ENCODE measurements at regions not wholly inside any gene's neighbourhood (a gene's known extent, or its start where the extent isn't known, plus 50 kb on each side); places are given as distances from the start of the nearest gene placed in this dataset.
"Not testable (repeated sequence)": the region's sequence is repeated elsewhere in the genome, so short reads cannot be mapped to it uniquely, and the experiment has no call there.

GRCh38 chr18:39271654-39272053 is 1706.1 kb upstream of the CELF4 start:
- DNase-seq (ENCODE audit: low read depth, low spot score): no peak
- H3K27ac ChIP-seq: no peak overlapping the region

DNA sequence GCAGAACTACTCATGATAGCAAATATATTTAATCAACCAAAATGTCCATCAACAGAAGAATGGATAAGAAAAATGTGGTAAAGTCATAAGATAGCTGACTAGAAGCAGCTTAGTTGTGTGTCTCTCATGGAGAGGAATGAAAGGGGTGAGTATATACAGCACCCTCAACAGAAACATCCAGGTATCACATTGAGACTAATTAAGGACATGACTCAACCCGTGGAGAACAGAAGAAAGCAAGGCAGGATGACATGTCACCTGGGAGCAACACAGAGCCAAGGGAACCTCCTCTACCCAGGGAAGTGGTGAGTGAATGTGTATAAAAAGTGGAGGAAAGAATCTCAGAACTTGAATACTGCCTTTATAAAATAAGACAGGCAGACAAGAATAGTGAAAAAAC is 1695.0 kb upstream of the CELF4 start:
- no peak for DNase-seq (ENCODE audit: low read depth, low spot score)
- no peak overlapping the region for H3K27ac ChIP-seq

GRCh38 chr18:39259736-39260135 is 1694.1 kb upstream of the CELF4 start:
- no peak overlapping the region for H3K27ac ChIP-seq
- DNase-seq (ENCODE audit: low read depth, low spot score): no peak

GRCh38 chr18:39244242-39244641 is 1678.6 kb upstream of the CELF4 start:
- DNase-seq (ENCODE audit: low read depth, low spot score): no peak
- no peak overlapping the region for H3K27ac ChIP-seq

- H3K27ac ChIP-seq: no peak overlapping the region
- no peak for DNase-seq (ENCODE audit: low read depth, low spot score)
Measured at GRCh38 chr18:39241534-39241933, 1675.9 kb upstream of the CELF4 start.

DNA sequence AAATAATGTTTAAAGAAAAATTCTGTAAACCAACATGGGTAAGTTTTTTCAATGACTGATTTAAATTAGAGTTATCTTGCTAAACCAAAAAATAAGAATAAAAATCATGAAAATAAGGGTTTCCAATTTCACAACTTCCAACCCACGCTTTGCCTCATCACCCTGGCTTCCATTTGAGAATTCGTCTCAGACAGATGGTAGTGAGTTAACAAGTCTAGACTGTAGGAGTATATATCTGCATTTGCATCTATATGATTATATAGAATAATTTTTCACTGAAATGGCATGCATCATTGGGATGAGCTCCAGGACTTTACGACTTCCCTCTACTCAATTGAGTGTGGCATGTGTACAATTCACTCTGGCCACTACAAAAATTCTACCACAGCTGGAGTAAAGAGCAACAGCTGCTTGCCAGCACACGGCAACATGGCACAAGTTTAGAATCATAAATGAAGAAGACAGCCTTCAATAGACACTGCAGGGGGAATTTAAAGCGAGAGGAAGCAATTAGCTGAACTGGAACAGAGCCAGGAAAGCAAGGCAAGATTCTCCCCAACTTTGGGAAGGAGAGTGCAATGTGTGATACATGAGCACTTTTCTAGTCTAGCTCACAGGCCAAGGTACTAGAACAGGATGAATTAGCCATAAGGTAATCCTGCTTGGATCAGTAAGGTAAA is 1673.5 kb upstream of the CELF4 start:
- H3K27ac ChIP-seq: no peak overlapping the region

GRCh38 chr18:39235118-39235719 is 1669.6 kb upstream of the CELF4 start:
- H3K27ac ChIP-seq: no peak overlapping the region
- no peak for DNase-seq (ENCODE audit: low read depth, low spot score)

More for the DNA sequence above, 1673.5 kb upstream of the CELF4 start:
- no peak for DNase-seq (ENCODE audit: low read depth, low spot score)

DNA sequence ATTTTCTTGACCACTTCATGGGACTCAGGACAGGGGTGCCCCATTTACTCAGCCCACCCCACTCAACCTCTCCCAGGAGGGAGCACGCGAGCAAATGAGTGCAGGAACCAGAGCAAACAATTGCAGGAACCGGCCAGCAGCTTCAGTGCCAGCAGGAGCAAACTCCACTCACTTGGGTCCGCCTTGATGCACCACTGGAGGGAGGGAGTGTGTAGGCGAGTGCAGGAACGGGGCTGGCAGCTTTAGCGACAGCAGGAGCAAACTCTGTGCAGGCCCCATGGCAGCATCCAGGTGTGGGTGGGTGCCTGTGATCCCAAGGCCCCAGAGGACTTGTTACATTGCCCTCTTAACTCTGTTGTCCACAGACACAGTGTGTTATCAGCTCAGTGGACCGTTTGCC is 1667.3 kb upstream of the CELF4 start:
- no peak overlapping the region for H3K27ac ChIP-seq
- DNase-seq (ENCODE audit: low read depth, low spot score): no peak

- no peak for DNase-seq (ENCODE audit: low read depth, low spot score)
- no peak overlapping the region for H3K27ac ChIP-seq
Measured at GRCh38 chr18:39232490-39232889, 1666.9 kb upstream of the CELF4 start.

DNA sequence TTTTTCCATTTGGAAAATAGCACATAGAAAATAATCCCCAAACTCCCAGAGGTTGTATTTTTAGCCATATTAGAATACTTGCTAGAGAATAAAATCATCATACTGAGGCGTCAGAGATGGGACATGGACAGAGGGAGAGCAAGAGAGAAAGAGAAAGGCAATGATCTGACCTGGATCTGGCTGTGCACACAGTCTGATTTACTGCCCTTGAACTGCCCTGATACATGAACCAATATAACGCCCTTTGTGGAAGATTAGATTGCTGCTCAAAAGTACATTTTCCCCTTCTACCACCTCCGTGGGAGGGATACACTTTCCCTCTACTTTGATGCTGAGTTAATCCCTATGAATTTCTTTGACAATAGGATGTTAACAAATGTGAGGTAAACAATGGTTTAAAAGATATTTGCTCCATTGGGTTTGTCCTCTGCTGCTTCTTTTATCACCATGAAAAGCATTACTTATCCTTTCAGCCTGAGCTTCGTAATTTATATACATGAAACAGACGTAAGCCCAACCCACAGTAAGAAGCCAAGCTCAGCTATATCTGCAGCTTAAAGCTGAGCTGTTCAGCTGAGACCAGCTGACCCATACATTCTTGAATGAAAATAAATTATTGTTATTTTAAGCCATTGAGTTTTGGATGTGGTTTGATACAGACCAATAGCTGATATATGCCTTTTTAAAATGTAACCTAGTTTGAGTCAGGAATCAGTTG is 1664.6 kb upstream of the CELF4 start:
- DNase-seq (ENCODE audit: low read depth, low spot score): no peak
- no peak overlapping the region for H3K27ac ChIP-seq

DNA sequence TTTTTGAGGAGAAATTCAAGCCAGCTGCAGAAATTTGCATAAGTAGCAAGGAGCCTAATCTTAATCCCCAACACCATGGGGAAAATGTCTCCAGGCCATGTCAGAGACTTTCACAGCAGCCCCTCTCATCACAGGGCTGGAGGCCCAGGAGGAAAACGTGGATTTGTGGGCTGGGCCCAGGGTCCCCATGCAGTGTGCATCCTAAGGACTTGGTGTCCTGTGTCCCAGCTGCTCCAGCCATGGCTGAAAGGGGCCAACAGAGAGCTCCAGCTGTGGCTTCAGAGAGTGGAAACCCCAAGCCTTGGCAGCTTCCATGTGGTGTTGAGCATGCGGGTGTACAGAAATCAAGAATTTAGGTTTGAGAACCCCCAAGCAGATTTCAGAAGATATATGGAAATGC is 1662.2 kb upstream of the CELF4 start:
- not testable (repeated sequence) for H3K27ac ChIP-seq; DNase-seq (ENCODE audit: low read depth, low spot score)

DNA sequence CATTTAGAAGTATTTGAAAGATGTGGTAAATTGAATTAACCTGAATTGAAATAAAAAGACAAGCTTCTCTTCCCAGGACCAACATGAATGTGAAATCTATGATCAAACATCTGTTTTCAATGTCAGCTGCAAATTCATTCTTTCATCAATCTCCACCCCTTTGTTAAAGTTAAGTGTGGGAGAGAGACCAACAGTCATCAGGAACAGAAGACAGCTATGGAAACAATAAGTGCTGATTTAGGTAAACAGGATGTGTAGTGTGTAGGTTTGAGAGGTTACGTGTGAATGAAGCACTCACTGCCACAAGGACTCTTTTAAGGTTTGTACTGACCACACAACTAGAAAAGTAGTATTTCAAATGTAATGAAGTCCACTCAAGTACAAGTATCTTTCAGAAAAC is 1659.8 kb upstream of the CELF4 start:
- DNase-seq (ENCODE audit: low read depth, low spot score): no peak
- no peak overlapping the region for H3K27ac ChIP-seq

DNA sequence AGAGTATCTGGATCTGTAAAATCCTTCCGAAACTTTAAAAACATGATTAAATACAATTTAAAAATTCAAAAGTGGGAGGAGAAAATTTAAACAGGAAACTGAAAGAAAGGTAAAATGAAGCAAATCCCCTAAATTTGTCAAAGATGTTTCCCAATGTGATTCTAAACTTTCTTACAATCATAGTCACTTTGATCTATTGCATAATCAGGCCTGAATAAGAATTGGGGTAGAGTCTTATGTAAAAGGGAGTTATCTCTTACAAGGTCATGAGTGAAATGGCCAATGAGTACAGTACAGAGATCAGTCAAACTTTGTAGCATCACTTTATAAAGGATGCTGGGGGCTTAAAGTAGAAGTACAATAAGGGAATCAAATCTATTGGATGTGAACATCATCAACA is 1657.7 kb upstream of the CELF4 start:
- H3K27ac ChIP-seq: no peak overlapping the region
- DNase-seq (ENCODE audit: low read depth, low spot score): no peak

- H3K27ac ChIP-seq: no peak overlapping the region
- no peak for DNase-seq (ENCODE audit: low read depth, low spot score)
Measured at GRCh38 chr18:39215920-39216319, 1650.3 kb upstream of the CELF4 start.

- no peak for DNase-seq (ENCODE audit: low read depth, low spot score)
Measured at GRCh38 chr18:39211461-39211860, 1645.9 kb upstream of the CELF4 start.

DNA sequence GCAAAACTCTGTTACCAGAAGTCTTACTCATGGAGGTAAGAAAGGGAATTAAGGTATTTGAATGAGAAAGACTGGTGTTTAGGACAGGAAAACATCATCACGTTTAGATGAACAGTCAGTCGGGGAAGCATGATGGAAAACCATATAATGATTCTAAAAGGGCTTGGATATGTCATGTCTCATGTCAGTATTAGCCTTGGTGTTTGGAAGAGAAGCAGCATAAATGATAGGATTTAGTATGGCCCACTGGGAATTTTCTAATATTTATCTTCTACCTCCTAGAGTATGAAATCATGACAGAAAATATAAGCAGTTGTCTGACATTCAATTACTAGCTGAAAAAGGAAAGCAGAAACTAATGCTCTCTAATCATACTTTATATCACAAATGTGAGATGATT is 1643.6 kb upstream of the CELF4 start:
- no peak for DNase-seq (ENCODE audit: low read depth, low spot score)

More at GRCh38 chr18:39211461-39211860, 1645.9 kb upstream of the CELF4 start:
- no peak overlapping the region for H3K27ac ChIP-seq

DNA sequence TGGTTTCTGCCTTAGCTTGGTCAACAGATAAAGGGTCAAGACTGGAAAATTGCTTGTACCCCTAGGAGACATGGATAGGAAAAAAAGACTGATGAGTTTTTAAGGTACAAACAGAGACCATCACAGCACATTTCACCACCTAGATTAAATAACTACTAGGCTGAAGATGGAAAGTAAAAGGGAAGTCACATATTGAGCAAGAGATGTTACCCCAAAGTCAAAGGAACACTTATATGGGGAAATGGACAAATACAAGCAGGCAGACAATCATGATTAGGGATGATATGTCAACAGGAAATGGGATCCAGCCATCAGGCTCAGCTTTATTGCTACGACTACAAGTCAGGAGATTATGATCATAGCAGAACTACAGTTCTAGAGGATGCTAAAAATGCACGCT is 1643.1 kb upstream of the CELF4 start:
- no peak overlapping the region for H3K27ac ChIP-seq
- no peak for DNase-seq (ENCODE audit: low read depth, low spot score)

More for the DNA sequence above, 1643.6 kb upstream of the CELF4 start:
- H3K27ac ChIP-seq: no peak overlapping the region

DNA sequence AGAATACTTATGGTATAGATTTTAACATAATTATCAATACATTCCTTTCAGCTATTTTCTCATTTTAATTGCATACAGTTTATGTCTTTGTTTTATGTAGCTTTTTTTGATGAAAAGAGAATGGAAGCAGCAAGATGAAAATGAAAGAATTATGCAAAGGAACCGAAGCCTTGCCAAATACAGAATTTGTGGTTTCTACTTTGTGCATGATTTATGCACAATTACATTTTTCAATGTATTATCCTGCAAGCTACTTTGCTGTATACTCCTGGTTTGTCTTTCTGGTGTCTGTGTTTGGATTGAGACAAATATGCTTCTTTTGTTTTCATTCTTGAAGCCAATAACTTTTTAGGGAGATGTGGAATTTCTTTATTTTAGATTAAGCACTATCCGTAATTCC is 1642.6 kb upstream of the CELF4 start:
- H3K27ac ChIP-seq: no peak overlapping the region
- no peak for DNase-seq (ENCODE audit: low read depth, low spot score)

DNA sequence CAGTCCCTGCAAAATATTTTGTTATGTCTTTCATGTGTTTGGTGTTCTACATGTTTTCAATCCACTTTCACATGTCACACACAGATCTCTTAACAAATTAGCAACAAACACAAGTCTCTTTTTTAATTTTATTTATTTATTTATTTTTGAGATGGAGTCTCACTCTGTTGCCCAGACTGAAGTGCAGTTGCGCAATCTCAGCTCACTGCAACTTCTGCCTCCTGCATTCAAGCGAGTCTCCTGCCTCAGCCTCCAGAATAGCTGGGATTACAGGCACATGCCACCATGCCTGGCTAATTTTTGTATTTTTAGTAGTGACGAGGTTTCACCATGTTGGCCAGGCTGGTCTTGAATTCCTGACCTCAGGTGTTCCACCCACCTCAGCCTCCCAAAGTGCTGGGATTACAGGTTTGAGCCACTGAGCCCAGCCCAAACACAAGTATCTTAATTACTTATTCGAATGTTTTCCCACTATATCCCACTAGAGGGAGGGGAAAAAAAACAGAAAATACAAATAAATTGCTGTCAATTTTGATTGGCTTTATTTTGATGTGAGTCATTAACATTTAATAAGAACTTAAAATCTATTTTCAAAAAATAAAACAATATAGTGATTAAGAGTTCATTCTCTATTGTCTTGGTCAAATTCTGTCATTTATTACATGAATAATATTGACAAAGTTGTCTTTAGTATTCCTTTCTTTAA is 1641.0 kb upstream of the CELF4 start:
- not testable (repeated sequence) for DNase-seq (ENCODE audit: low read depth, low spot score); H3K27ac ChIP-seq

- no peak for DNase-seq (ENCODE audit: low read depth, low spot score)
- H3K27ac ChIP-seq: no peak overlapping the region
Measured at GRCh38 chr18:39205565-39206195, 1640.1 kb upstream of the CELF4 start.
